Right lobe of liver (tissue), 6 donors: ENCODE measurements at regions not wholly inside any gene's neighbourhood (a gene's known extent, or its start where the extent isn't known, plus 50 kb on each side); places are given as distances from the start of the nearest gene placed in this dataset.

Experiments used
- ATAC-seq, 4 donors: fragments of 200-7000 bp; cut with Tn5 transposase; one replicate each; pipeline ENCODE4 v1.9.1; 2020; ENCODE audit warnings: mild to moderate bottlenecking in 4 of 4, moderate library complexity in 4 of 4
- DNase-seq, 3 donors: peaks; one replicate each; pipeline ENCODE4 v3.0.0-alpha.2; 2020
- H3K27ac ChIP-seq, 3 donors: fragments of 200-600 bp; one replicate each; pipeline ENCODE4 v1.8.0; 2022
- H3K27me3 ChIP-seq, 2 donors: fragments of 200-600 bp; one replicate each; pipeline ENCODE4 v1.8.0; 2022
- H3K36me3 ChIP-seq, 4 donors: fragments of 200-600 bp; sonication (generic) in 1 of 4; one replicate each; pipeline versions ENCODE4 v1.5.1 to v1.8.0; 2017 to 2022; ENCODE audit warnings: control low read depth in 1 of 4
- H3K4me1 ChIP-seq, 4 donors: fragments of 200-600 bp; sonication (generic) in 1 of 4; one replicate each; pipeline versions ENCODE4 v1.5.1 to v1.8.0; 2017 to 2022; ENCODE audit warnings: control low read depth in 1 of 4
- H3K4me3 ChIP-seq, 3 donors: fragments of 200-600 bp; one replicate each; pipeline ENCODE4 v1.8.0; 2022
- H3K9me3 ChIP-seq, 4 donors: fragments of 200-600 bp; sonication (generic) in 1 of 4; one replicate each; pipeline versions ENCODE4 v1.5.1 to v1.8.0; 2017 to 2022; ENCODE audit warnings: control low read depth in 1 of 4
- CTCF ChIP-seq, 4 donors: fragments of 200-600 bp in 3 of 4; fragments of 450-650 bp in 1 of 4; IDR thresholded peaks; one replicate each; pipeline versions ENCODE4 v1.5.1 to v1.8.0; 2016 to 2022; ENCODE audit warnings: antibody characterized with exemption in 4 of 4, mild to moderate bottlenecking in 2 of 4
- POLR2A ChIP-seq: fragments of 450-650 bp; IDR thresholded peaks from one replicate; pipeline ENCODE4 v1.6.1; 2017; ENCODE audit warnings: antibody characterized with exemption, mild to moderate bottlenecking
- WGBS: methylation state at CpG from one replicate; pipeline ENCODE4 v1.1.6; 2018; ENCODE audit warnings: low coverage, low lambda C conversion rate; ENCODE audit not compliant: insufficient coverage; ENCODE audit errors: missing lambda C conversion rate; 5-methylcytosine and 5-hydroxymethylcytosine counted together
- intact Hi-C, 2 donors: fragments of 100-400 bp; cut with DNase I; formaldehyde crosslinking; loops; one replicate each; pipeline versions ENCODE4 v1.11.2 to v1.14.1; 2022
- donor health status: DM: no; HTN: yes; CAD: no.
- donor health status: DM: no; HTN: no; CAD: no.
- donor health status: DM: no; HTN: no; CAD: no.
- donor health status: DM: no; HTN: yes; CAD: no.
- donor health status: DM: no; HTN: yes; CAD: no.

- no peak for ATAC-seq
- Histone ChIP-seq H3K4me3 (no peak overlapping the region), H3K4me1 (peaks cover 0 to 10% (median 0%) of the 10 kb centered on the region in 4 donors), H3K27me3 (no peaks in the 10 kb centered on the region), H3K36me3 (no peaks in the 10 kb centered on the region), H3K9me3 (no peaks in the 10 kb centered on the region), H3K27ac (no peak overlapping the region)
- intact Hi-C loops, result no loop called here
- DNase-seq, result no peak
- TF ChIP-seq CTCF (IDR thresholded peaks at IDR 0.05) (no peak), POLR2A (no peak)
These were observed 78.9 kb upstream of the CYRIA start for GRCh38 chr2:16744521-16744920.

- Histone ChIP-seq H3K36me3 (no peaks in the 10 kb centered on the region), H3K27ac (no peak overlapping the region), H3K4me3 (no peak overlapping the region), H3K9me3 (no peaks in the 10 kb centered on the region), H3K27me3 (no peaks in the 10 kb centered on the region), H3K4me1 (peaks cover 0 to 13% (median 0%) of the 10 kb centered on the region in 4 donors)
- intact Hi-C loops, result no loop called here
- DNase-seq (no peak), ATAC-seq (no peak)
- WGBS, result 92% methylated on average over 1 of the region's 1 CpG
- TF ChIP-seq POLR2A (no peak), CTCF (IDR thresholded peaks at IDR 0.05) (no peak)
These were observed 76.4 kb upstream of the CYRIA start for GRCh38 chr2:16742026-16742425.

DNA sequence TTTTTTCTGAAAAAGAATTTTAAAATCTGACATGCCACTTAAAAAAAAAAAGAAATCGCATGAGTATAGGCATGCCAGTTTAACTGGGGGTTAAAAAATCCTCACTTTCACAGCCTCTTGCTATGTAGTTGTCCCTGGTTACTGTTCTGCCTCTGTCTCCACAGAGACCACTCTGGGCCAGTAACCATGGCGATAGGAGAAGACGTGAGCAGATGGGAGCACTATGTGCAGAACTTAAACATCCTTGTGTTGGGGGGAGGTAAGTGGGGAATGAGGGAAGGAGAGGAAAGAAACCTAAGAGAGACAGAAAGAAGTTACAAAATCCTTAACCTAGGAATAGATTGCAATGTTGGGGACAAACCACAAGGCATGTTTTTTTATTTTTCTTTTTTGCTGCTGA, 75.9 kb upstream of the CYRIA start:
- ATAC-seq, result no peak
- intact Hi-C loops, result no loop called here
- WGBS, result 89% methylated on average over 3 of the region's 3 CpGs

GRCh38 chr2:16739778-16740581, 74.3 kb upstream of the CYRIA start:
- DNase-seq (peak; percentile 87 to 97 (median 95)), ATAC-seq (peak; percentile 93 to 96 (median 95))
- 25% methylated on average over 2 of the region's 4 CpGs for WGBS
- no peak overlapping the region for H3K4me3 ChIP-seq
- no peaks in the 10 kb centered on the region for H3K36me3 ChIP-seq
- peaks cover 0 to 13% (median 0%) of the 10 kb centered on the region in 4 donors for H3K4me1 ChIP-seq
- no peaks in the 10 kb centered on the region for H3K27me3 ChIP-seq
- peak overlapping the region in 1 of 3 donors; percentile 5 for H3K27ac ChIP-seq
- no peaks in the 10 kb centered on the region for H3K9me3 ChIP-seq
- TF ChIP-seq CTCF (IDR thresholded peaks at IDR 0.05) (no peak), POLR2A (no peak)
- intact Hi-C loops, result no loop called here

More for the DNA sequence above, 75.9 kb upstream of the CYRIA start:
- Histone ChIP-seq H3K27me3 (no peaks in the 10 kb centered on the region), H3K36me3 (no peaks in the 10 kb centered on the region), H3K4me1 (peaks cover 0 to 13% (median 0%) of the 10 kb centered on the region in 4 donors), H3K4me3 (no peak overlapping the region), H3K27ac (no peak overlapping the region), H3K9me3 (no peaks in the 10 kb centered on the region)
- TF ChIP-seq POLR2A, result no peak
- TF ChIP-seq CTCF (IDR thresholded peaks at IDR 0.05), result no peak
- no peak for DNase-seq
